Upper lobe of right lung (tissue), 1 donor: ENCODE measurements at regions not wholly inside any gene's neighbourhood (a gene's known extent, or its start where the extent isn't known, plus 50 kb on each side); places are given as distances from the start of the nearest gene placed in this dataset.

Experiments
- ATAC-seq: fragments of 200-7000 bp; cut with Tn5 transposase; one replicate; pipeline ENCODE4 v1.9.1; 2020; ENCODE audit warnings: mild to moderate bottlenecking, moderate library complexity
- DNase-seq: peaks from one replicate; pipeline ENCODE4 v3.0.0-alpha.2; 2020
- H3K27ac ChIP-seq: fragments of 200-600 bp; one replicate; pipeline ENCODE4 v1.8.0; 2022
- H3K27me3 ChIP-seq: fragments of 200-600 bp; one replicate; pipeline ENCODE4 v1.8.0; 2022; ENCODE audit warnings: mild to moderate bottlenecking
- H3K36me3 ChIP-seq: fragments of 200-600 bp; one replicate; pipeline ENCODE4 v1.8.0; 2022
- H3K4me1 ChIP-seq: fragments of 200-600 bp; one replicate; pipeline ENCODE4 v1.8.0; 2022
- H3K4me3 ChIP-seq: fragments of 200-600 bp; one replicate; pipeline ENCODE4 v1.8.0; 2022; ENCODE audit warnings: mild to moderate bottlenecking
- H3K9me3 ChIP-seq: fragments of 200-600 bp; one replicate; pipeline ENCODE4 v1.8.0; 2022
- CTCF ChIP-seq: fragments of 200-600 bp; IDR thresholded peaks from one replicate; pipeline ENCODE4 v1.8.0; 2022; ENCODE audit warnings: antibody characterized with exemption
- intact Hi-C: fragments of 100-400 bp; cut with DNase I; formaldehyde crosslinking; loops from one replicate; pipeline ENCODE4 v1.11.0; 2022
- donor health status: DM: no; HTN: yes; CAD: no; lungs with severe emphysema.

GRCh38 chr1:68361346-68361910 lies 88.3 kb downstream of the RPE65 start:
- Histone ChIP-seq H3K27ac (no peak overlapping the region), H3K4me1 (peaks cover 17% of the 10 kb centered on the region), H3K27me3 (no peaks in the 10 kb centered on the region), H3K36me3 (no peaks in the 10 kb centered on the region), H3K9me3 (no peaks in the 10 kb centered on the region), H3K4me3 (no peak overlapping the region)
- no peak for ATAC-seq
- intact Hi-C loops = no loop called here
- no peak for TF ChIP-seq CTCF
- no peak for DNase-seq

GRCh38 chr1:68359045-68359444 lies 90.7 kb downstream of the RPE65 start:
- DNase-seq (no peak), ATAC-seq (no peak)
- no peak overlapping the region for H3K27ac ChIP-seq
- intact Hi-C loops = no loop called here
- H3K4me3 ChIP-seq = no peak overlapping the region
- H3K27me3 ChIP-seq = no peaks in the 10 kb centered on the region
- no peaks in the 10 kb centered on the region for H3K36me3 ChIP-seq
- no peaks in the 10 kb centered on the region for H3K9me3 ChIP-seq
- H3K4me1 ChIP-seq = peaks cover 17% of the 10 kb centered on the region
- TF ChIP-seq CTCF = no peak

GRCh38 chr1:68358439-68358838 lies 91.3 kb downstream of the RPE65 start:
- Histone ChIP-seq H3K27me3 (no peaks in the 10 kb centered on the region), H3K4me3 (no peak overlapping the region), H3K4me1 (peaks cover 17% of the 10 kb centered on the region), H3K36me3 (no peaks in the 10 kb centered on the region), H3K27ac (no peak overlapping the region), H3K9me3 (no peaks in the 10 kb centered on the region)
- no peak for TF ChIP-seq CTCF
- ATAC-seq (no peak), DNase-seq (no peak)
- intact Hi-C loops = no loop called here

GRCh38 chr1:68355614-68356013 lies 94.1 kb downstream of the RPE65 start:
- Histone ChIP-seq H3K4me3 (no peak overlapping the region), H3K4me1 (peaks cover 17% of the 10 kb centered on the region), H3K36me3 (no peaks in the 10 kb centered on the region), H3K27ac (no peak overlapping the region), H3K27me3 (no peaks in the 10 kb centered on the region), H3K9me3 (no peaks in the 10 kb centered on the region)
- TF ChIP-seq CTCF = no peak
- DNase-seq (no peak), ATAC-seq (no peak)
- intact Hi-C loops = no loop called here

- H3K4me1 ChIP-seq = no peaks in the 10 kb centered on the region
- no peak for ATAC-seq
- intact Hi-C loops = no loop called here
- no peaks in the 10 kb centered on the region for H3K9me3 ChIP-seq
- no peak overlapping the region for H3K4me3 ChIP-seq
- H3K27ac ChIP-seq = no peak overlapping the region
- no peaks in the 10 kb centered on the region for H3K27me3 ChIP-seq
- DNase-seq = no peak
- H3K36me3 ChIP-seq = no peaks in the 10 kb centered on the region
- TF ChIP-seq CTCF = no peak
These were observed 97.6 kb downstream of the RPE65 start for GRCh38 chr1:68352202-68352601.

GRCh38 chr1:68347415-68347814 lies 102.3 kb downstream of the RPE65 start:
- TF ChIP-seq CTCF = no peak
- H3K36me3 ChIP-seq = no peaks in the 10 kb centered on the region
- H3K4me1 ChIP-seq = no peaks in the 10 kb centered on the region
- no peak overlapping the region for H3K27ac ChIP-seq
- ATAC-seq (peak; percentile 71), DNase-seq (no peak)
- H3K9me3 ChIP-seq = no peaks in the 10 kb centered on the region
- H3K27me3 ChIP-seq = no peaks in the 10 kb centered on the region
- no peak overlapping the region for H3K4me3 ChIP-seq
- intact Hi-C loops = loop anchor here (5.0 kb wide), 1 partner anchor 230 kb away; no protein-coding TSS in a partner anchor
